Activated naive CD4-positive, alpha-beta T cell treated with anti-CD3 and anti-CD28 coated beads, Interleukin-2, amount 50 U/mL, for 24 hours (primary cell): ENCODE measurements at regions not wholly inside any gene's neighbourhood (a gene's known extent, or its start where the extent isn't known, plus 50 kb on each side); places are given as distances from the start of the nearest gene placed in this dataset.
"Not testable (repeated sequence)": the region's sequence is repeated elsewhere in the genome, so short reads cannot be mapped to it uniquely, and the experiment has no call there.

Experiments used
- H3K27ac Mint-ChIP-seq: one replicate; pipeline ENCODE4 v1.8.0; 2021; ENCODE audit warnings: mild to moderate bottlenecking, mixed read lengths
- H3K27me3 Mint-ChIP-seq: one replicate; pipeline ENCODE4 v1.8.0; 2021; ENCODE audit warnings: mixed read lengths
- H3K36me3 Mint-ChIP-seq: one replicate; pipeline ENCODE4 v1.8.0; 2021; ENCODE audit warnings: mixed read lengths
- H3K4me1 Mint-ChIP-seq: one replicate; pipeline ENCODE4 v1.8.0; 2021; ENCODE audit warnings: mixed read lengths
- H3K4me3 Mint-ChIP-seq: one replicate; pipeline ENCODE4 v1.8.0; 2021; ENCODE audit warnings: mild to moderate bottlenecking, mixed read lengths
- H3K9me3 Mint-ChIP-seq: one replicate; pipeline ENCODE4 v1.8.0; 2021; ENCODE audit warnings: mixed read lengths

DNA sequence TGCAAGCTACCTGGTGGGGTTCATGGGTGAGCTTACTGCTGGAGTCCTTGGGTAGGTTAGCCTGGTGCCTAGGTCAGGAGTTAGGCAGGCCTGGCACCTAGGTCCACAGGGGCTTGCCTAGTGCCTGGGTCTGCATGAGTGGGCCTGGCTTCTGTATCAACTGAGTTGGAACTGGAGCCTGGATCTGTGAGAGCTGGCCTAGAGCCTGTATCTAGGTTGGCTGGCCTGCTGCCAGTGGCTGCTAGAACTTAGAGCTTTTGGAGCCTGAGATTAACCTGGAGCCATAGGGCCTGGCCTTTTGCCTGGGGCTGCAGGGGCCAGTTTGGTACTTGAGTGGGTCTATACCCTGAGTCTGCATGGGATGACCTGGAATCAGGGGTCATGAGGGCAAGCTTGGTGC lies 679.4 kb downstream of the NUP35 start:
- Mint-ChIP-seq H3K27me3 (no peaks in the 10 kb centered on the region), H3K4me3 (no peak overlapping the region), H3K27ac (no peak overlapping the region), H3K4me1 (no peaks in the 10 kb centered on the region), H3K9me3 (peaks cover 6% of the 10 kb centered on the region), H3K36me3 (no peaks in the 10 kb centered on the region)

DNA sequence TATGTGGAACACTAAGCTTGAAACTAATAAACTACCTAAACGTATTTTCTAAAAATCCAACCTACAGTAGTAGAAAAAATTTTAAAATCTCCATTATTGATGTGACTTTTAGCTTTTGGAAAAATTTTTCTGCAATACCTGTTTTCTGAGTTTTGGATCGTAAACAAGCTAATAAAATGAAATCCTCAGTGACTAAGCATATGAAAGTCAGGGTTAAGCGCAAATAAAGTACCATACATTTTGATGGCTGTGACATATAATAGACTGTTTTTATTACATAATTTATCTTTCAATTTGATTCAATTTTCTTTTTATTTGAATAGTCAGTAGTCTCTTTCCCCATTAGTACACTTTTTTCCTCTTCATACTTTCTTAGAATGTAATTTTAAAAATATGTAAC lies 683.6 kb downstream of the NUP35 start:
- H3K36me3 Mint-ChIP-seq = no peaks in the 10 kb centered on the region
- peaks cover 4% of the 10 kb centered on the region for H3K9me3 Mint-ChIP-seq
- no peaks in the 10 kb centered on the region for H3K27me3 Mint-ChIP-seq
- no peak overlapping the region for H3K4me3 Mint-ChIP-seq
- H3K4me1 Mint-ChIP-seq = no peaks in the 10 kb centered on the region
- no peak overlapping the region for H3K27ac Mint-ChIP-seq

DNA sequence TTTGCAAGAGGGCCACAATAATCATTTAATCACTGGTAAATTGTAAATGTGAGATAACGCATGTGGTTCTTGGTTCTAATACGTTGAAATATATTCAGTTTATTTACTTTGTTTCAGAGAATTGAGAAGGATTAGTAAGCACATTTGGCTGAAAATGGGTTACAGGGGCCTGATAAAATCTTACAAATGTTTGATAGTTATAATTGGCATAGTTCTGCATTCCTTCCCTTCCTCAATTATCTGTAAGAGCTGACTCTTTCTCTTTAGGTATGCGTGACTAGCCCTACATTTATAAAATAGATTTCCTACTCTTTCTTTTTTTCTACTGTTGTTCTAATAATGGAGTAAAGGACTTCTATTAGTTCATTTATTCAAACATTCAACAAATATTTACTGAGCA lies 685.2 kb downstream of the NUP35 start:
- no peaks in the 10 kb centered on the region for H3K27me3 Mint-ChIP-seq
- peaks cover 4% of the 10 kb centered on the region for H3K9me3 Mint-ChIP-seq
- H3K4me3 Mint-ChIP-seq = no peak overlapping the region
- H3K36me3 Mint-ChIP-seq = no peaks in the 10 kb centered on the region
- no peaks in the 10 kb centered on the region for H3K4me1 Mint-ChIP-seq
- no peak overlapping the region for H3K27ac Mint-ChIP-seq

DNA sequence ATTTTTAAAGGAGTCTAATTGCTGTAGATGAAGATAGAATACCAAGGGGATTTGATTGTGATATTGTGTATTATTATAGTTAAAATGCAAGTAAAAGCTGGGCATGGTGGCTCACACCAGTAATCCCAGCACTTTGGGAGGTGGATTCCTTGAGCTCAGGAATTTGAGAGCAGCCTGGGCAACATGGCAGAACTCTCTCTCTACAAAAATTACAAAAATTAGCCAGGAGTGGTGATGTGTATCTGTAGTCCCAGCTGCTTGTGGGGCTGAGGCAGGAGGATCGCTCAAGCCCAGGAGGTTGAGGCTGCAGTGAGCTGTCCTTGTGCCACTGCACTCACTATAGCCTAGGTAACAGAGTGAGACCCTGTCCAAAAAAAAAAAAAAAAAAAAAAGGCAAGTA lies 687.0 kb downstream of the NUP35 start:
- no peaks in the 10 kb centered on the region for H3K27me3 Mint-ChIP-seq
- no peaks in the 10 kb centered on the region for H3K4me1 Mint-ChIP-seq
- no peaks in the 10 kb centered on the region for H3K36me3 Mint-ChIP-seq
- no peak overlapping the region for H3K27ac Mint-ChIP-seq
- H3K9me3 Mint-ChIP-seq = peaks cover 4% of the 10 kb centered on the region
- H3K4me3 Mint-ChIP-seq = no peak overlapping the region

DNA sequence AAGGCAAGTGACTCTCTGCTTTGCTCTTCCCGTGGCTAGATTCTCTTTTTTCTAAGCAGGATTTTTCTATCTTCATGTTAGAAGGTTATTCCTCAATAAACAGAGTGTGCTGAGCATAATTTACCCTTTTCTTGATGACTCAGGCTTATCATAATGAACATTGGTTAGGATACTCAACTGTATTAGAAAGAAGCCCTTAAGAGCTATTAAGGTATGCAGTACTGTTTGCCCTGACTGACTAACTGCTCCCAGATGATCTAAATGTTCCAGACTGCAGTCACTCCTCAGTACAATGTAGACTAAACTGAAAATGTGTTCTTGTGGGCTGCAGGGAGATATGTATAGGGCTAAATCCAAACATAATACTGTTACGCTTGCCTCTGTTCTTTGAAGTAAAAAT lies 687.8 kb downstream of the NUP35 start:
- H3K4me1 Mint-ChIP-seq = no peaks in the 10 kb centered on the region
- H3K27me3 Mint-ChIP-seq = no peaks in the 10 kb centered on the region
- H3K27ac Mint-ChIP-seq = no peak overlapping the region
- no peak overlapping the region for H3K4me3 Mint-ChIP-seq
- H3K36me3 Mint-ChIP-seq = no peaks in the 10 kb centered on the region
- peaks cover 4% of the 10 kb centered on the region for H3K9me3 Mint-ChIP-seq

DNA sequence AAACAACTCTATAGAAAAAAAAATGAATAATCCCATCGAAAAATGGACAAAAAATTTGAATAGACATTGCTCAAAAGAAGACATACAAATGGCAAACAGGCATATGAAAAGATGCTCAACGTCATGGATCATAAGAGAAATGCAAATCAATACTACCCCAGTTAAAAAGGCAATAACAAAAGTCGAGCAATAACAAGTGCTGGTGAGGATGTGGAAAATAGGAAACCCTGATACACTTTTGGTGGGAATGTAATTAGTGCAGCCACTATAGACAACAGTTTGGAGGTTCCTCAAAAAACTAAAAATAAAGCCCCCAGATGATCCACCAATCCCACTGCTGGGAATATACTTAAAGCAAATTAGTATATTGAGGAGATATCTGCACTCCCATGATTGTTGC lies 701.5 kb downstream of the NUP35 start:
- Mint-ChIP-seq H3K27ac (no peak overlapping the region), H3K27me3 (no peaks in the 10 kb centered on the region), H3K4me1 (no peaks in the 10 kb centered on the region), H3K9me3 (peaks cover 16% of the 10 kb centered on the region), H3K36me3 (no peaks in the 10 kb centered on the region), H3K4me3 (no peak overlapping the region)

DNA sequence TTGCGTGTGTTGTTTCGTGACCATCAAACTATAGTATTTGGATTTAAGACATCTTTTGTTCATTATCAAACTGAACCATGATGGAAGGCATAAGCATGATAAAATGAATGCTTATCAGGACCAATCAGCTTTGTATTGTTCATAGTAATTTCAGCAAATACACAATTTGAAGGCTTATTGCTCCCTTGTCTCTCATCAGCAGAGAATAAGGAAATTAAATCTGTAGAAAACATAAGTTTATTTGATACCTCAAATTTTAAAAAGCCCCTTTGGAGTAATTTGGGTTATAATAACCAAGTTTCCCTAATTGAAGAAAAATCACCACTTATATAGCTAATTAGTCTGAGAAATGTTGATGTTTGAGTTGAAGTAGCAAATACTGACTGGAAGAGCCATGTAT lies 705.7 kb downstream of the NUP35 start:
- H3K4me3 Mint-ChIP-seq = no peak overlapping the region
- H3K4me1 Mint-ChIP-seq = no peaks in the 10 kb centered on the region
- peaks cover 6% of the 10 kb centered on the region for H3K9me3 Mint-ChIP-seq
- no peaks in the 10 kb centered on the region for H3K27me3 Mint-ChIP-seq
- no peak overlapping the region for H3K27ac Mint-ChIP-seq
- H3K36me3 Mint-ChIP-seq = no peaks in the 10 kb centered on the region

DNA sequence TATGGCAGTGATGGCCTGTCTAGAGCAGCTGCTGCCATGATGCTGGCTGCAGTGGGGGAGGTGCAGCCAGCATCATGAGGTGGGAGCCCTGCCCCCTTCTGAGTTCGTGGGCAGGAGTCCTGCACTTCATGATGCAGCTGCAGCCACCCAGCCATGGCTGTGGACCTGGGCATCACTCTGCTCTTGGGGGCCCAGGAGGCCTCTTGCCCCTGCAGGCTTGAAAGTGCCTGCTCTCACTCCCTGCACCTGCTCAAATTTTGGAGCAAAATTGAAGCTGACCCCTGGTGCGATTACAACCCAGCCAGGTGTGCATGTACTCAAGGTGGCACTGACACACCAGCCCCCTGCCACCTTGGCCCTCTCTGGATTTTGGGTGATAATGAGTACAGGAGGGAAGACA lies 712.9 kb downstream of the NUP35 start:
- Mint-ChIP-seq H3K36me3 (no peaks in the 10 kb centered on the region), H3K27ac (no peak overlapping the region), H3K4me3 (no peak overlapping the region), H3K9me3 (peaks cover 19% of the 10 kb centered on the region), H3K27me3 (no peaks in the 10 kb centered on the region), H3K4me1 (no peaks in the 10 kb centered on the region)

DNA sequence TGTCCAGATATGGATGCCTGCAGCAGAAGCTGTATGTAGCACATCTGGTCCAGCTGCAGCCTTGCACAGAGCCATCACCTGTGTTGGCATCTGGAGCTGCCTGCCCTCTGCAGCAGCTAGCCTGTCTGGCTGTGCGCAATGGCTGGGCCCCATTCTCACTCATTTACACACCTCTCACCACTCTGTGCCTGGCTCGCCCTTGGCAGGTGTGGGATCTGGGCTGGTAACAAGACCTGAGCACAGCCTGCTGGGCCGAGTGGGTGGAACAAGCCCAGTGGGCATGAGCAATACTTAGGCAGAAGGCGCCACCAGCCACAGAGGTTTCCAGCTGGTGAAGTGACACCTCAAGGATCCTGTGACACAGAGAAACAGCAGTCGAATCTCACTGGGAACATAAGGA lies 714.1 kb downstream of the NUP35 start:
- Mint-ChIP-seq H3K27ac (no peak overlapping the region), H3K4me1 (no peaks in the 10 kb centered on the region), H3K4me3 (no peak overlapping the region), H3K9me3 (peaks cover 19% of the 10 kb centered on the region), H3K27me3 (no peaks in the 10 kb centered on the region), H3K36me3 (no peaks in the 10 kb centered on the region)

DNA sequence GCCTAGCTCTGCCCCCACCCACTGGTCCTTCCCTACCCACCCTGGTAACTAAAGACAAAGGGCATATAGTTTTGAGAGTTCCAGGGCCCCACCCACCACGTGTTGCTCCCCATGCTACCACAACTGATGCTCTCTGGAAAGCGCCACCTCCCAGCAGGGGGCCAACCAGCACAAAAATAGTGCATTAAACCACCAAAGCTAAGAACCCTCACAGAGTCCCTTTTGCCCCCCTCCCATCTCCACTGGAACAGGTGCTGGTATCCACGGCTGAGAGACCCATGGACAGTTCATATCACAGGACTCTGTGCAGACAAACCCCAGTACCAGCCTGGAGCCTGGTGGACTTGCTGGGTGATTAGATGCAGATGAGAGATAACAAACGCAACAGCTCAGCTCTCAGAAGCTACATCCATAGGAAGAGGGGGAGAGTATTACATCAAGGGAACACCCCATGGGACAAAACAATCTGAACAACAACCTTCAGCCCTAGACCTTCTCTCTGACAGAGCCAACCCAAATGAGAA lies 715.9 kb downstream of the NUP35 start:
- H3K27me3 Mint-ChIP-seq = no peaks in the 10 kb centered on the region
- peaks cover 19% of the 10 kb centered on the region for H3K9me3 Mint-ChIP-seq
- no peak overlapping the region for H3K27ac Mint-ChIP-seq
- no peaks in the 10 kb centered on the region for H3K36me3 Mint-ChIP-seq
- no peak overlapping the region for H3K4me3 Mint-ChIP-seq
- no peaks in the 10 kb centered on the region for H3K4me1 Mint-ChIP-seq

DNA sequence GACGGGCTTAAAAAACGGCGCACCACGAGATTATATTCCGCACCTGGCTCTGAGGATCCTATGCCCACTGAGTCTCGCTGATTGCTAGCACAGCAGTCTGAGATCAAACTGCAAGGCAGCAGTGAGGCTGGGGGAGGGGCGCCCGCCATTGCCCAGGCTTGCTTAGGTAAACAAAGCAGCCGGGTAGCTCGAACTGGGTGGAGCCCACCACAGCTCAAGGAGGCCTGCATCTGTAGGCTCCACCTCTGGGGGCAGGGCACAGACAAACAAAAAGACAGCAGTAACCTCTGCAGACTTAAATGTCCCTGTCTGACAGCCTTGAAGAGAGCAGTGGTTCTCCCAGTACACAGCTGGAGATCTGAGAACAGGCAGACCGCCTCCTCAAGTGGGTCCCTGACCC lies 725.6 kb downstream of the NUP35 start:
- H3K36me3 Mint-ChIP-seq = not testable (repeated sequence)

DNA sequence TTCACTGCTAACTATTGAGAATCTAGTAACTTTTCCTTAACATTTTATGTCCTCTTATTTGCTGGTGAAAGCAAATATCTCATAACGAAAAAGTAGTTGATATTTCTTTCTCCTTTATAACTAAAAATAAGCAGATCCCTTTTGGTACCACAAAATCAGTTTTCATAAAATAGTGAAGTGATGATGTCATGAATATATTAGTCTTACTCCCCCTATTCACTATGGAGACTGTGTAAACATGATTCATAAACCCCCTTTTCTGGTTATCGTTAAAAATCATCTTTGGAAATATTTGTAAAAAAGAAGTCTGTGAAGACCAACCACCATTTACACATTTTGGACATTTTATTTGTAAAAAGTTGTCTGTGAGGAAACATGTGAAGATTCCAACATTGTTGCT lies 734.9 kb downstream of the NUP35 start:
- no peak overlapping the region for H3K4me3 Mint-ChIP-seq
- no peaks in the 10 kb centered on the region for H3K27me3 Mint-ChIP-seq
- no peaks in the 10 kb centered on the region for H3K4me1 Mint-ChIP-seq
- H3K9me3 Mint-ChIP-seq = peaks cover 5% of the 10 kb centered on the region
- no peak overlapping the region for H3K27ac Mint-ChIP-seq
- H3K36me3 Mint-ChIP-seq = no peaks in the 10 kb centered on the region

More for the DNA sequence above, 725.6 kb downstream of the NUP35 start:
- not testable (repeated sequence) for H3K4me1 Mint-ChIP-seq, H3K4me3 Mint-ChIP-seq, H3K27ac Mint-ChIP-seq, H3K9me3 Mint-ChIP-seq, H3K27me3 Mint-ChIP-seq

DNA sequence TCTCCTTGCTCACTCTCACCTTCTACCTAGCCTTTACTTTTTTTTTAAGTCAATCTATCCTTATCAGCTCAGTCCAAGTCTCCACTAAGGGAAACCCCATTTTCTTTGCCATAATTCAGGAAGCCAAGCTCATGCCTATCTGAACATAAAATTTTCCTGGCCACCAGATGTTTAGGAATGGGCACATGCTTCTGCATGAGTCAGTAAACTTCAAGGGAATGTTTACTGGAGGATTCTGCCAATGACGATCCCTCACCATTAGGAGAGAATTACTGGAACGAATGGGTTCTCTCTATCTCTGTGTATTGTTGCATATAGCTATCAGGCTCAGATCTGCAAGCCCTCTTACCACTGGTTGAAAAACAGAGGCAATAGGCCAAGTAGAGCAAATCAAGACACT lies 731.7 kb upstream of the ZNF804A start:
- no peaks in the 10 kb centered on the region for H3K9me3 Mint-ChIP-seq
- H3K4me1 Mint-ChIP-seq = no peaks in the 10 kb centered on the region
- no peaks in the 10 kb centered on the region for H3K27me3 Mint-ChIP-seq
- H3K4me3 Mint-ChIP-seq = no peak overlapping the region
- H3K36me3 Mint-ChIP-seq = no peaks in the 10 kb centered on the region
- H3K27ac Mint-ChIP-seq = no peak overlapping the region

DNA sequence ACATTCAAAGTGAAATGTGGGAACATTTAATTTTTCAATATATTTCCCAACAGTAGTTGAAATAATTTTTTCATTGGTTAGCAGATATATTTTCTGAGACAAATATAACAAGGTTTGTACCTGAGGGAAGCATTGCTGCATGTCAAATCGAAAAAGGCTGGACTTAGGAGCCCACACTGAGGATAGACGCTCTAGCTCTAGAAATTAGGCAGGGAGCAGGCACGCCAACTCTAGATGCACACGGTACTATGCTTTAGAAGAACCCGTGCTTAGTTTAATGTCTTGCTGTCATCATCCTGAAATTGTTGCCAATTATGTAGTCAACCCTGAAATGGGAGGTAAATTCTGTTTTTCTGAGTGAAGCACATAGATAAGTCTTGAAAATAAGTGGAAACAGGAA lies 731.1 kb upstream of the ZNF804A start:
- no peaks in the 10 kb centered on the region for H3K9me3 Mint-ChIP-seq

DNA sequence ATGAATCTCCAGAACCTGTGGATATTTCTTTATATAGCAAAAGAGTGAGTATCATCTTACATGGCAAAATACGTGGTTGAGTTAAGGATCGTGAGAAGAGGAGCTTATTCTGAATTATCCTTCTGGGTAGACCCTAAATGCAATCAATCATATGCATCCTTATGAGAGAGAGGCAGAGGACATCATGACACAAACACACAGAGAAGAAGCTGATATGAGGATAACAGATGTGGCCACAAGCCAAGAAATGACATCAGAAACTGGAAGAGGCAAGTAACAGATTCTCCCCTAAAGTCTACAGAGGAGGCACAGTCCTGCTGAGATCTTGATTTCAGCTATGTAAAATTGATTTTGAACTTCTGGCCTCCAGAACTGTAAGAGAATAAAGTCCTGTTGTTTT lies 730.2 kb upstream of the ZNF804A start:
- no peaks in the 10 kb centered on the region for H3K27me3 Mint-ChIP-seq
- no peaks in the 10 kb centered on the region for H3K4me1 Mint-ChIP-seq

More for the DNA sequence above, 731.1 kb upstream of the ZNF804A start:
- H3K4me3 Mint-ChIP-seq = no peak overlapping the region
- H3K27ac Mint-ChIP-seq = no peak overlapping the region
- H3K27me3 Mint-ChIP-seq = no peaks in the 10 kb centered on the region
- no peaks in the 10 kb centered on the region for H3K4me1 Mint-ChIP-seq
- no peaks in the 10 kb centered on the region for H3K36me3 Mint-ChIP-seq

DNA sequence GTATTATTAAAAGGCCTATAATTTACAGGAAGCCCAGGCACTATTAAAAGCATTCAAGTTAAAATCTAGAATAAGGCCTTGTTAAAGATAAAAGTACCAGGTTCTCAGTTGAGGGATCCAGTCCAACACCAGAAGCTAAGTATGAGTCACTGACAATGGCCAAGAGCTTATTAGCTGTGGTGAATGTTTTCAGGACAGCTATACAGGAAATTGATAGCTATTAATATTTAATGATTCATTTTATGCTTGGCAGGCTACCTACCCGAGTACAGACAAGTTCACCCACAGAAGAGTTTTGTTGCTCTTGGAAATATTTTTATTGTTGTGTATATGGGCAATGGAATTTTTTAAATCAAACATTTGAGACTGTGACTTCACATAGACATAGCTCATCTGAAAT lies 729.6 kb upstream of the ZNF804A start:
- Mint-ChIP-seq H3K4me1 (no peaks in the 10 kb centered on the region), H3K9me3 (no peaks in the 10 kb centered on the region), H3K36me3 (no peaks in the 10 kb centered on the region), H3K27me3 (no peaks in the 10 kb centered on the region), H3K27ac (no peak overlapping the region), H3K4me3 (no peak overlapping the region)

More for the DNA sequence above, 730.2 kb upstream of the ZNF804A start:
- Mint-ChIP-seq H3K9me3 (no peaks in the 10 kb centered on the region), H3K4me3 (no peak overlapping the region), H3K36me3 (no peaks in the 10 kb centered on the region), H3K27ac (no peak overlapping the region)

DNA sequence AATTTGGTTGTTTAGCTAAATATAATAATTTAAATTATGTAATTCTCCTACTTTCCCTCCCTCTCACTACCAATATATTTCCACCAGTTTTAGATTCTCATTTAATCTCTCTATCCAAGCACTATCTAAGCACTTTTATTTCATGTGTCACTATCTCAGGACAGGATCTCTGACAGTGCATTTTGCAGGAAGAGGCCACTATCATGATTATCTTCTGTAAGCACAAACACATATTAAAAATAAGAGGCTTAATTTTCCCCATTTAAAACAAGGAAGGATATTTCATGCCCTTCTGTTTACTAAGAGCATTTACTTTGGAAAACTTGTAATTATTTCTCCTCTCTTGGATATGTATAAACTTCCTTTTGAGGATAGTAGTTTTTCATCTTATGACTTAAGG lies 726.2 kb upstream of the ZNF804A start:
- H3K9me3 Mint-ChIP-seq = no peaks in the 10 kb centered on the region

More for the DNA sequence above, 726.2 kb upstream of the ZNF804A start:
- Mint-ChIP-seq H3K4me1 (no peaks in the 10 kb centered on the region), H3K27me3 (no peaks in the 10 kb centered on the region), H3K27ac (no peak overlapping the region), H3K36me3 (no peaks in the 10 kb centered on the region), H3K4me3 (no peak overlapping the region)
